Epithelial cell of esophagus (primary cell): ENCODE measurements at regions not wholly inside any gene's neighbourhood (a gene's known extent, or its start where the extent isn't known, plus 50 kb on each side); places are given as distances from the start of the nearest gene placed in this dataset.

Source experiments
- DNase-seq: peaks from one replicate; pipeline ENCODE4 v3.0.0; 2010; ENCODE audit warnings: low read depth
- H3K4me3 ChIP-seq: 2 replicates; pipeline ENCODE4 v1.5.1; 2011; ENCODE audit warnings: mild to moderate bottlenecking, low read length, control low read depth
- CTCF ChIP-seq: IDR thresholded peaks from 2 replicates; pipeline ENCODE4 v1.5.1; 2011; ENCODE audit warnings: low read depth, mild to moderate bottlenecking, low read length, control low read depth, inconsistent platforms; ENCODE audit not compliant: insufficient read depth; ENCODE audit errors: missing control alignments

GRCh38 chr1:93815366-93816110, 63.5 kb downstream of the DNTTIP2 start:
- no peak for TF ChIP-seq CTCF
- peak; percentile 29 for DNase-seq
- H3K4me3 ChIP-seq = no peak overlapping the region

- H3K4me3 ChIP-seq = no peak overlapping the region
- no peak for TF ChIP-seq CTCF
- DNase-seq = no peak
Measured at GRCh38 chr1:93814795-93815340, 64.1 kb downstream of the DNTTIP2 start.

- TF ChIP-seq CTCF = peak; percentile 100
- no peak overlapping the region for H3K4me3 ChIP-seq
- peak; percentile 85 for DNase-seq
Measured at GRCh38 chr1:93814059-93814794, 64.8 kb downstream of the DNTTIP2 start.

- H3K4me3 ChIP-seq = no peak overlapping the region
- DNase-seq = peak; percentile 51
- TF ChIP-seq CTCF = peak; percentile 5
Measured at GRCh38 chr1:93813076-93813475, 65.9 kb downstream of the DNTTIP2 start.

GRCh38 chr1:93811326-93812065, 67.5 kb downstream of the DNTTIP2 start:
- no peak for DNase-seq
- no peak for TF ChIP-seq CTCF
- no peak overlapping the region for H3K4me3 ChIP-seq

- DNase-seq = no peak
- no peak overlapping the region for H3K4me3 ChIP-seq
- no peak for TF ChIP-seq CTCF
Measured at GRCh38 chr1:93810316-93810715, 68.7 kb downstream of the DNTTIP2 start.
